SW480 (cell line): ENCODE measurements at regions not wholly inside any gene's neighbourhood (a gene's known extent, or its start where the extent isn't known, plus 50 kb on each side); places are given as distances from the start of the nearest gene placed in this dataset.

ENCODE experiments used
- DNase-seq: peaks from one replicate; pipeline ENCODE4 v3.0.0-alpha.2; 2016; ENCODE audit warnings: low spot score

GRCh38 chr22:22148905-22149304, 95.7 kb upstream of the VPREB1 start:
- DNase-seq: no peak

GRCh38 chr22:22144858-22145257, 99.7 kb upstream of the VPREB1 start:
- no peak for DNase-seq

- no peak for DNase-seq
Measured at GRCh38 chr22:22143448-22143847, 101.1 kb upstream of the VPREB1 start.

- no peak for DNase-seq
Measured at GRCh38 chr22:22142661-22143060, 101.9 kb upstream of the VPREB1 start.

GRCh38 chr22:22141771-22142591, 102.6 kb upstream of the VPREB1 start:
- DNase-seq: no peak

- no peak for DNase-seq
Measured at GRCh38 chr22:22141031-22141430, 103.6 kb upstream of the VPREB1 start.

GRCh38 chr22:22139364-22139763, 105.2 kb upstream of the VPREB1 start:
- no peak for DNase-seq

GRCh38 chr22:22138915-22139314, 105.7 kb upstream of the VPREB1 start:
- DNase-seq: no peak

- no peak for DNase-seq
Measured at GRCh38 chr22:22137891-22138290, 106.7 kb upstream of the VPREB1 start.

GRCh38 chr22:22133910-22134309, 110.7 kb upstream of the VPREB1 start:
- DNase-seq: no peak

- no peak for DNase-seq
Measured at GRCh38 chr22:22130953-22131608, 113.5 kb upstream of the VPREB1 start.

GRCh38 chr22:22129387-22129786, 115.2 kb upstream of the VPREB1 start:
- DNase-seq: no peak

GRCh38 chr22:22128440-22128839, 116.1 kb upstream of the VPREB1 start:
- no peak for DNase-seq

- no peak for DNase-seq
Measured at GRCh38 chr22:22127100-22127499, 117.5 kb upstream of the VPREB1 start.

GRCh38 chr22:22125579-22126468, 118.8 kb upstream of the VPREB1 start:
- DNase-seq: no peak

- DNase-seq: no peak
Measured at GRCh38 chr22:22125028-22125578, 119.5 kb upstream of the VPREB1 start.

- DNase-seq: no peak
Measured at GRCh38 chr22:22124374-22124773, 120.2 kb upstream of the VPREB1 start.

- DNase-seq: no peak
Measured at GRCh38 chr22:22123960-22124278, 120.7 kb upstream of the VPREB1 start.

- no peak for DNase-seq
Measured at GRCh38 chr22:22123118-22123959, 121.2 kb upstream of the VPREB1 start.

- DNase-seq: no peak
Measured at GRCh38 chr22:22122348-22123117, 122.1 kb upstream of the VPREB1 start.

- no peak for DNase-seq
Measured at GRCh38 chr22:22121445-22121844, 123.1 kb upstream of the VPREB1 start.
